ENCODE measurements at regions not wholly inside any gene's neighbourhood (a gene's known extent, or its start where the extent isn't known, plus 50 kb on each side); places are given as distances from the start of the nearest gene placed in this dataset.

GRCh38 chr13:99143904-99144303 is 56.8 kb upstream of the UBAC2 start:
- TF ChIP-seq CTCF (conservative IDR thresholded peaks at IDR 0.05; ENCODE audit: low read depth, low read length): no peak
- no peak for TF ChIP-seq CEBPB (IDR thresholded peaks at IDR 0.05; ENCODE audit: low read depth, low read length)
- TF ChIP-seq POLR2A (IDR thresholded peaks at IDR 0.05; ENCODE audit: low read depth, low read length): no peak
- no peak for TF ChIP-seq SMC3 (IDR thresholded peaks at IDR 0.05; ENCODE audit: low read depth, low read length)
- TF ChIP-seq BHLHE40 (IDR thresholded peaks at IDR 0.05; ENCODE audit: low read depth, low read length): no peak
- no peak for TF ChIP-seq RCOR1 (IDR thresholded peaks at IDR 0.05; ENCODE audit: insufficient replicate concordance, low read length)
- TF ChIP-seq RFX5 (IDR thresholded peaks at IDR 0.05; ENCODE audit: low read depth, low read length): no peak
- TF ChIP-seq, protein P1, sequence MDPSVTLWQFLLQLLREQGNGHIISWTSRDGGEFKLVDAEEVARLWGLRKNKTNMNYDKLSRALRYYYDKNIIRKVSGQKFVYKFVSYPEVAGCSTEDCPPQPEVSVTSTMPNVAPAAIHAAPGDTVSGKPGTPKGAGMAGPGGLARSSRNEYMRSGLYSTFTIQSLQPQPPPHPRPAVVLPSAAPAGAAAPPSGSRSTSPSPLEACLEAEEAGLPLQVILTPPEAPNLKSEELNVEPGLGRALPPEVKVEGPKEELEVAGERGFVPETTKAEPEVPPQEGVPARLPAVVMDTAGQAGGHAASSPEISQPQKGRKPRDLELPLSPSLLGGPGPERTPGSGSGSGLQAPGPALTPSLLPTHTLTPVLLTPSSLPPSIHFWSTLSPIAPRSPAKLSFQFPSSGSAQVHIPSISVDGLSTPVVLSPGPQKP (IDR thresholded peaks at IDR 0.05; ENCODE audit: borderline replicate concordance, low read depth, low read length): no peak
- no peak for TF ChIP-seq MAFK (IDR thresholded peaks at IDR 0.05; ENCODE audit: low read depth, low read length)
